BJ (cell line): ENCODE measurements at regions not wholly inside any gene's neighbourhood (a gene's known extent, or its start where the extent isn't known, plus 50 kb on each side); places are given as distances from the start of the nearest gene placed in this dataset.
A peak's percentile ranks its signal among the peaks of the same experiment; 100 is the strongest.

Experiments
- CTCF ChIA-PET: fragments of 350-600 bp; formaldehyde crosslinking; extraction: SDS; loops from one replicate; lab custom pipeline; 2021; ENCODE audit warnings: antibody characterized with exemption, inconsistent platforms; lab: Yijun Ruan, JAX
- POLR2A ChIA-PET: fragments of 300-600 bp; sonication (Branson Sonifier 250); formaldehyde crosslinking; extraction: SDS; loops from one replicate; lab custom pipeline; 2021; ENCODE audit warnings: antibody characterized with exemption; lab: Charles Lee
- DNase-seq: peaks from one replicate; pipeline ENCODE4 v3.0.0-alpha.2; 2011; ENCODE audit warnings: low read depth
- H3K27me3 ChIP-seq: 2 replicates; pipeline ENCODE4 v1.6.0; 2011; ENCODE audit warnings: low read length; ENCODE audit not compliant: control insufficient read depth, insufficient read depth
- H3K36me3 ChIP-seq: 2 replicates; pipeline ENCODE4 v1.5.1; 2011; ENCODE audit warnings: low read length; ENCODE audit not compliant: control insufficient read depth, insufficient read depth
- H3K4me3 ChIP-seq: 2 replicates; pipeline ENCODE4 v1.5.1; 2011; ENCODE audit warnings: low read depth, mild to moderate bottlenecking, control low read depth, low read length
- CTCF ChIP-seq: IDR thresholded peaks from 2 replicates; pipeline ENCODE4 v1.5.1; 2011; ENCODE audit warnings: low read depth, mild to moderate bottlenecking, control low read depth, inconsistent platforms, low read length, moderate library complexity; ENCODE audit not compliant: insufficient read depth

GRCh38 chr5:156031181-156031580 is 295.8 kb upstream of the SGCD start:
- Histone ChIP-seq H3K36me3 (no peaks in the 10 kb centered on the region), H3K27me3 (no peaks in the 10 kb centered on the region), H3K4me3 (no peak overlapping the region)
- CTCF ChIA-PET, result interaction anchor here (1.5 kb wide), 1 partner anchor 8 kb away, joined by 4 read pairs; no protein-coding TSS in a partner anchor
- DNase-seq, result no peak
- POLR2A ChIA-PET, result no interaction called here
- no peak for TF ChIP-seq CTCF

GRCh38 chr5:156036640-156037039 is 290.3 kb upstream of the SGCD start:
- peak; percentile 24 for DNase-seq
- ChIA-PET POLR2A (no interaction called here), CTCF (no interaction called here)
- Histone ChIP-seq H3K27me3 (no peaks in the 10 kb centered on the region), H3K36me3 (no peaks in the 10 kb centered on the region), H3K4me3 (no peak overlapping the region)
- no peak for TF ChIP-seq CTCF

- POLR2A ChIA-PET, result no interaction called here
- Histone ChIP-seq H3K27me3 (no peaks in the 10 kb centered on the region), H3K36me3 (no peaks in the 10 kb centered on the region), H3K4me3 (no peak overlapping the region)
- CTCF ChIA-PET, result no interaction called here
- TF ChIP-seq CTCF, result no peak
- DNase-seq, result no peak
Measured at GRCh38 chr5:156037151-156037909, 289.6 kb upstream of the SGCD start.

GRCh38 chr5:156042726-156043125 is 284.2 kb upstream of the SGCD start:
- ChIA-PET POLR2A (no interaction called here), CTCF (no interaction called here)
- Histone ChIP-seq H3K27me3 (no peaks in the 10 kb centered on the region), H3K4me3 (no peak overlapping the region), H3K36me3 (no peaks in the 10 kb centered on the region)
- TF ChIP-seq CTCF, result no peak
- no peak for DNase-seq

GRCh38 chr5:156043351-156043750 is 283.6 kb upstream of the SGCD start:
- no peak for DNase-seq
- no peaks in the 10 kb centered on the region for H3K27me3 ChIP-seq
- CTCF ChIA-PET, result no interaction called here
- TF ChIP-seq CTCF, result no peak
- no peak overlapping the region for H3K4me3 ChIP-seq
- no peaks in the 10 kb centered on the region for H3K36me3 ChIP-seq
- POLR2A ChIA-PET, result no interaction called here
